Kidney (tissue), 13 donors: ENCODE measurements at regions not wholly inside any gene's neighbourhood (a gene's known extent, or its start where the extent isn't known, plus 50 kb on each side); places are given as distances from the start of the nearest gene placed in this dataset.

Source experiments
- DNase-seq, 5 donors: peaks; one replicate each; pipeline ENCODE4 v3.0.0-alpha.2; 2013 to 2020
- FAIRE-seq: peaks from 2 replicates; lab custom pipeline; 2012; peaks lifted over from hg19 to GRCh38; lab: Jason Lieb, UNC
- H3K27ac ChIP-seq, 2 donors: one replicate each; pipeline ENCODE4 v1.7.0; 2013; ENCODE audit warnings: low read depth in 2 of 2, low read length in 2 of 2, inconsistent platforms in 1 of 2
- H3K27me3 ChIP-seq: one replicate; pipeline ENCODE4 v1.7.1; 2013; ENCODE audit warnings: low read length, inconsistent platforms; ENCODE audit not compliant: control insufficient read depth, insufficient read depth
- H3K36me3 ChIP-seq, 3 donors: one replicate each; pipeline versions ENCODE4 v1.7.0 to v1.7.1; 2013; ENCODE audit warnings: low read length in 3 of 3, control low read depth in 1 of 3, inconsistent platforms in 1 of 3; ENCODE audit not compliant: insufficient read depth in 3 of 3, control insufficient read depth in 2 of 3
- H3K4me1 ChIP-seq, 3 donors: one replicate each; pipeline versions ENCODE4 v1.7.0 to v1.7.1; 2013; ENCODE audit warnings: low read length in 3 of 3, inconsistent platforms in 1 of 3, low read depth in 1 of 3; ENCODE audit not compliant: control insufficient read depth in 2 of 3, insufficient read depth in 2 of 3
- H3K4me3 ChIP-seq, 3 donors: one replicate each; pipeline versions ENCODE4 v1.7.0 to v1.8.1; 2013; ENCODE audit warnings: low read length in 3 of 3, control low read depth in 1 of 3, inconsistent platforms in 1 of 3
- H3K9ac ChIP-seq, 3 donors: one replicate each; pipeline versions ENCODE4 v1.7.0 to v1.7.1; 2013; ENCODE audit warnings: low read length in 3 of 3, control low read depth in 1 of 3, inconsistent platforms in 1 of 3
- H3K9me3 ChIP-seq, 3 donors: one replicate each; pipeline versions ENCODE4 v1.7.0 to v1.7.1; 2013; ENCODE audit warnings: low read length in 3 of 3, control low read depth in 1 of 3, inconsistent platforms in 1 of 3; ENCODE audit not compliant: control insufficient read depth in 2 of 3, insufficient read depth in 1 of 3
- intact Hi-C: fragments of 100-400 bp; cut with DNase I; formaldehyde crosslinking; loops from one replicate; pipeline ENCODE4 v1.11.1; 2022
- TF ChIP-seq, protein P1 (sequence below): IDR thresholded peaks from 3 replicates; pipeline ENCODE4 v1.5.1; 2012; ENCODE audit warnings: mild to moderate bottlenecking, moderate library complexity, borderline replicate concordance; ENCODE audit not compliant: insufficient read depth; ENCODE audit errors: extremely low read depth
- donor health status: control.
- donor health status: control.
- donor health status: control.
- donor health status: control.
- donor health status: control.
- donor health status: DM: yes; HTN: yes; CAD: no.
- donor health status: Normal renal cell carcinoma (clear cell type).

DNA sequence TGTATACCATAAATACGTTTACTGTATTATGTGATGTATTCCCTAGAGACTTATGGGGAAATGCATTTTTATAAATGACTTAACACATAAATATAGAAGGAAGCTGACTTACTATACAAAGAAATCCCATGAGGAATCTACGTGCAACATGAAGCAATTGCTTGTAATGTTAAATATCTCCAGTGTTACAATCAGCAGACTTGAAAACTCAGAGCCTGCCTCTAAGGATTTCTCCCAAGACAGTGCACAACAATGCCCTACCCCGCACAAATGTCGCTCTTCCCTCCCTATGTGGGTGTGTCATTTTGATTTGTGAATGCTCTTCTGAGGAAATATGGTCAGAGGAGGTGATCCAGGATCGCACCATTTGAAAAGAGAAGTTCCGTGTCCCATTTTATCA lies 629.0 kb downstream of the NR2F2 start:
- TF ChIP-seq, protein P1, sequence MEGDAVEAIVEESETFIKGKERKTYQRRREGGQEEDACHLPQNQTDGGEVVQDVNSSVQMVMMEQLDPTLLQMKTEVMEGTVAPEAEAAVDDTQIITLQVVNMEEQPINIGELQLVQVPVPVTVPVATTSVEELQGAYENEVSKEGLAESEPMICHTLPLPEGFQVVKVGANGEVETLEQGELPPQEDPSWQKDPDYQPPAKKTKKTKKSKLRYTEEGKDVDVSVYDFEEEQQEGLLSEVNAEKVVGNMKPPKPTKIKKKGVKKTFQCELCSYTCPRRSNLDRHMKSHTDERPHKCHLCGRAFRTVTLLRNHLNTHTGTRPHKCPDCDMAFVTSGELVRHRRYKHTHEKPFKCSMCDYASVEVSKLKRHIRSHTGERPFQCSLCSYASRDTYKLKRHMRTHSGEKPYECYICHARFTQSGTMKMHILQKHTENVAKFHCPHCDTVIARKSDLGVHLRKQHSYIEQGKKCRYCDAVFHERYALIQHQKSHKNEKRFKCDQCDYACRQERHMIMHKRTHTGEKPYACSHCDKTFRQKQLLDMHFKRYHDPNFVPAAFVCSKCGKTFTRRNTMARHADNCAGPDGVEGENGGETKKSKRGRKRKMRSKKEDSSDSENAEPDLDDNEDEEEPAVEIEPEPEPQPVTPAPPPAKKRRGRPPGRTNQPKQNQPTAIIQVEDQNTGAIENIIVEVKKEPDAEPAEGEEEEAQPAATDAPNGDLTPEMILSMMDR: no peak
- DNase-seq (no peak), FAIRE-seq (no peak)
- Histone ChIP-seq H3K27ac (no peak overlapping the region), H3K9ac (no peak overlapping the region), H3K27me3 (no peaks in the 10 kb centered on the region), H3K4me3 (no peak overlapping the region), H3K36me3 (no peaks in the 10 kb centered on the region), H3K9me3 (no peaks in the 10 kb centered on the region), H3K4me1 (no peaks in the 10 kb centered on the region)
- intact Hi-C loops: no loop called here

DNA sequence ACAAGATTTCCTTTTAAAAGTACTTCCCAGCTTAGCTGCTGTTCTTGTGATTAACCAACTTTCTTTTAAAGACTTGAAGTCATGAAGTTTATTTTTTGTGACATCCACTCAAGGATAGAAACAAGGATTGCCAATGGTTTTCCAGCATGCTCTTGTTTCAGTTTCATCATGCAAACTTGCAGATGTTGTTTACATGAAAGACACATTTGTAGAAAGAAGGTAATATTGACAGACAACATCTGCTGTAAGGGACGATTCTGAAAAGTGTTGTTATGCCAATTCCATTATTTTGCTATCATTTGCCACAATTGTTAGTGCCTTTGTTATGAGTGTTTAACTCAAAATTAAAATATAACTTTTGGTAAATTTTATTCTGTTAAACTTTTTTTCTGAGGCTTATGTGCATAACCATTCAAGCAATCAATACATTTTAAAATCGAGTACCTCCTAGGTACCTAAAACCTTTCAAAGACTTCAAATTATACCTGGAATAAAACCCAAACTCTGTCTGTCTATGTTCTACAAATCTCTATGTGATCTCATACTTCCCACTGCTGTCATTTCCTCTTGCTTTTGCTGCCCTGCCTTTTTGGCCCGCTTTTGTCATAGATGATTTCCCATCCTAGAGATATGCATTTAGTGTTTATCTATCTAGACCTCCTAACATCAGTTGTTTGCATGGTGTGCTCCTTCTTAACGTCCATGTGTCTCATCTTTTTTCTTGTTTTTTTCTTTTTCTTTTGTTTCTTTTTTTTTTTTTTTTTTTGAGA lies 630.4 kb downstream of the NR2F2 start:
- no peak overlapping the region for H3K27ac ChIP-seq
- H3K9ac ChIP-seq: no peak overlapping the region
- no peaks in the 10 kb centered on the region for H3K36me3 ChIP-seq
- H3K27me3 ChIP-seq: no peaks in the 10 kb centered on the region
- intact Hi-C loops: no loop called here
- FAIRE-seq (no peak), DNase-seq (no peak)
- no peak overlapping the region for H3K4me3 ChIP-seq
- H3K4me1 ChIP-seq: no peaks in the 10 kb centered on the region
- TF ChIP-seq, protein P1: no peak
- H3K9me3 ChIP-seq: no peaks in the 10 kb centered on the region

DNA sequence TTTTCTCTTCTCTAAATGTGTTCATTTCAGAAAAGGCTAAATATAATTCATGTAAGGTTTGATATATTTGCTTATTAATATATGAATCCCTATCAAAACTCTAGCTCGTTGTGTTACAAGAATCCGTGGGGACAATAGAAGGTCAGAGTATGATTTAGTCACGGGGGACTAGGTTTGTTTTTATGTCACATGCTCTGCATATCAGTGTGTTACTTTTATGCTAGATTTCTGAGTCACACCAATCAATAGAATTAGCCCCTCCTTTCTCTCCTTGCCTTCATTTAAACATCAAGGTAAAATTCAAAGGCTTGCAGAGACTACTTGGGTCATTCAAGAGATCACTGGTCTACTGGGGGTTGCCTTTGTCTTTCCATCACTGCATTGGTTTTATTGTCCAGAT lies 636.1 kb downstream of the NR2F2 start:
- H3K36me3 ChIP-seq: no peaks in the 10 kb centered on the region
- FAIRE-seq (no peak), DNase-seq (no peak)
- intact Hi-C loops: no loop called here
- no peak overlapping the region for H3K27ac ChIP-seq
- no peaks in the 10 kb centered on the region for H3K27me3 ChIP-seq
- no peak overlapping the region for H3K4me3 ChIP-seq
- H3K4me1 ChIP-seq: no peaks in the 10 kb centered on the region
- H3K9ac ChIP-seq: no peak overlapping the region
- TF ChIP-seq, protein P1: no peak
- no peaks in the 10 kb centered on the region for H3K9me3 ChIP-seq
